Suprapubic skin (tissue), 4 donors: ENCODE measurements at regions not wholly inside any gene's neighbourhood (a gene's known extent, or its start where the extent isn't known, plus 50 kb on each side); places are given as distances from the start of the nearest gene placed in this dataset.

ENCODE experiments used
- DNase-seq, 2 donors: peaks; one replicate each; pipeline ENCODE4 v3.0.0-alpha.2; 2019; ENCODE audit warnings: low spot score in 2 of 2
- H3K27ac ChIP-seq: fragments of 200-600 bp; sonication (generic); one replicate; pipeline ENCODE4 v1.5.1; 2019
- H3K27me3 ChIP-seq: fragments of 200-600 bp; sonication (generic); one replicate; pipeline ENCODE4 v1.5.1; 2019
- H3K36me3 ChIP-seq: fragments of 200-600 bp; sonication (generic); one replicate; pipeline ENCODE4 v1.5.1; 2019
- H3K4me1 ChIP-seq: fragments of 200-600 bp; sonication (generic); one replicate; pipeline ENCODE4 v1.5.1; 2019
- H3K4me3 ChIP-seq: fragments of 200-600 bp; sonication (generic); one replicate; pipeline ENCODE4 v1.5.1; 2019; ENCODE audit warnings: mild to moderate bottlenecking
- H3K9me3 ChIP-seq: fragments of 200-600 bp; sonication (generic); one replicate; pipeline ENCODE4 v1.5.1; 2019
- CTCF ChIP-seq, 2 donors: fragments of 200-600 bp in 1 of 2; fragments of 450-650 bp in 1 of 2; sonication (generic) in 1 of 2; IDR thresholded peaks; one replicate each; pipeline ENCODE4 v1.5.1; 2016 to 2019; ENCODE audit warnings: antibody characterized with exemption in 2 of 2, mild to moderate bottlenecking in 1 of 2, moderate library complexity in 1 of 2
- EP300 ChIP-seq: sonication (generic); formaldehyde crosslinking; IDR thresholded peaks from one replicate; pipeline ENCODE4 v1.6.1; 2017; ENCODE audit warnings: antibody characterized with exemption
- POLR2A ChIP-seq, 2 donors: fragments of 450-650 bp; IDR thresholded peaks; one replicate each; pipeline ENCODE4 v1.6.1; 2017; ENCODE audit warnings: antibody characterized with exemption in 2 of 2, mild to moderate bottlenecking in 2 of 2, moderate library complexity in 2 of 2
- POLR2AphosphoS5 ChIP-seq, 3 donors: sonication (generic); formaldehyde crosslinking; IDR thresholded peaks; one replicate each; pipeline ENCODE4 v1.6.1; 2017; ENCODE audit warnings: antibody characterized with exemption in 3 of 3
- WGBS: methylation state at CpG from one replicate; pipeline ENCODE4 v1.1.5; 2018; 5-methylcytosine and 5-hydroxymethylcytosine counted together

- WGBS = 49% methylated on average over 9 of the region's 9 CpGs
- no peak overlapping the region for H3K4me3 ChIP-seq
- no peaks in the 10 kb centered on the region for H3K36me3 ChIP-seq
- peaks cover 4% of the 10 kb centered on the region for H3K27me3 ChIP-seq
- H3K9me3 ChIP-seq = no peaks in the 10 kb centered on the region
- TF ChIP-seq EP300 (no peak), CTCF (IDR thresholded peaks at IDR 0.05) (no peak), POLR2A (IDR thresholded peaks at IDR 0.05) (no peak), POLR2AphosphoS5 (IDR thresholded peaks at IDR 0.05) (no peak)
- no peak for DNase-seq
- H3K4me1 ChIP-seq = no peaks in the 10 kb centered on the region
- H3K27ac ChIP-seq = no peak overlapping the region
Measured at GRCh38 chr20:48246061-48246790, 460.9 kb upstream of the SULF2 start.

- no peak for DNase-seq
- WGBS = 95% methylated on average over 8 of the region's 8 CpGs
- H3K27ac ChIP-seq = no peak overlapping the region
Measured at GRCh38 chr20:48242623-48243022, 457.3 kb upstream of the SULF2 start.

GRCh38 chr20:48241482-48241881 is 456.2 kb upstream of the SULF2 start:
- Histone ChIP-seq H3K4me3 (no peak overlapping the region), H3K9me3 (no peaks in the 10 kb centered on the region), H3K4me1 (no peaks in the 10 kb centered on the region), H3K27me3 (peaks cover 4% of the 10 kb centered on the region), H3K36me3 (no peaks in the 10 kb centered on the region), H3K27ac (no peak overlapping the region)
- TF ChIP-seq POLR2AphosphoS5 (IDR thresholded peaks at IDR 0.05) = no peak
- no peak for TF ChIP-seq EP300
- TF ChIP-seq CTCF (IDR thresholded peaks at IDR 0.05) = no peak
- TF ChIP-seq POLR2A (IDR thresholded peaks at IDR 0.05) = no peak
- 65% methylated on average over 4 of the region's 5 CpGs for WGBS
- DNase-seq = peak in 1 of 2 donors; percentile 17

More at GRCh38 chr20:48242623-48243022, 457.3 kb upstream of the SULF2 start:
- Histone ChIP-seq H3K36me3 (no peaks in the 10 kb centered on the region), H3K4me3 (no peak overlapping the region), H3K27me3 (peaks cover 4% of the 10 kb centered on the region), H3K9me3 (no peaks in the 10 kb centered on the region), H3K4me1 (no peaks in the 10 kb centered on the region)
- no peak for TF ChIP-seq CTCF (IDR thresholded peaks at IDR 0.05)
- TF ChIP-seq POLR2A (IDR thresholded peaks at IDR 0.05) = no peak
- TF ChIP-seq POLR2AphosphoS5 (IDR thresholded peaks at IDR 0.05) = no peak
- no peak for TF ChIP-seq EP300

- peak in 1 of 2 donors; percentile 25 for DNase-seq
- no peak overlapping the region for H3K27ac ChIP-seq
- no peaks in the 10 kb centered on the region for H3K9me3 ChIP-seq
- TF ChIP-seq CTCF (IDR thresholded peaks at IDR 0.05) (no peak), POLR2AphosphoS5 (IDR thresholded peaks at IDR 0.05) (no peak), EP300 (no peak), POLR2A (IDR thresholded peaks at IDR 0.05) (no peak)
- WGBS = 66% methylated on average over 4 of the region's 4 CpGs
- H3K27me3 ChIP-seq = peaks cover 4% of the 10 kb centered on the region
- H3K36me3 ChIP-seq = no peaks in the 10 kb centered on the region
- H3K4me3 ChIP-seq = no peak overlapping the region
- H3K4me1 ChIP-seq = no peaks in the 10 kb centered on the region
Measured at GRCh38 chr20:48238781-48239180, 453.5 kb upstream of the SULF2 start.

GRCh38 chr20:48238326-48238725 is 453.0 kb upstream of the SULF2 start:
- Histone ChIP-seq H3K4me1 (no peaks in the 10 kb centered on the region), H3K27me3 (peaks cover 4% of the 10 kb centered on the region), H3K36me3 (no peaks in the 10 kb centered on the region), H3K9me3 (no peaks in the 10 kb centered on the region), H3K4me3 (no peak overlapping the region), H3K27ac (no peak overlapping the region)
- peak in 1 of 2 donors; percentile 11 for DNase-seq
- WGBS = 64% methylated on average over 4 of the region's 4 CpGs
- TF ChIP-seq POLR2AphosphoS5 (IDR thresholded peaks at IDR 0.05) = no peak
- TF ChIP-seq POLR2A (IDR thresholded peaks at IDR 0.05) = no peak
- no peak for TF ChIP-seq EP300
- TF ChIP-seq CTCF (IDR thresholded peaks at IDR 0.05) = no peak
